Karpas-422 (cell line): ENCODE measurements at regions not wholly inside any gene's neighbourhood (a gene's known extent, or its start where the extent isn't known, plus 50 kb on each side); places are given as distances from the start of the nearest gene placed in this dataset.

Experiments used
- DNase-seq: peaks from one replicate; pipeline ENCODE4 v3.0.0-alpha.2; 2015
- H2AFZ ChIP-seq: fragments of 200-600 bp; sonication (generic); 2 replicates; pipeline ENCODE4 v1.6.1; 2014; ENCODE audit warnings: antibody characterized with exemption, low read length, mixed read lengths
- H3K27ac ChIP-seq: fragments of 200-600 bp; sonication (generic); 2 replicates; pipeline ENCODE4 v1.5.1; 2014; ENCODE audit warnings: mild to moderate bottlenecking, low read length, moderate library complexity
- H3K27me3 ChIP-seq: fragments of 200-600 bp; sonication (generic); 2 replicates; pipeline ENCODE4 v1.6.1; 2014; ENCODE audit warnings: low read length, mixed read lengths
- H3K36me3 ChIP-seq: fragments of 200-600 bp; sonication (generic); 2 replicates; pipeline ENCODE4 v1.6.1; 2014; ENCODE audit warnings: low read length, mixed read lengths; ENCODE audit not compliant: insufficient read depth
- H3K4me1 ChIP-seq: fragments of 200-600 bp; sonication (generic); 2 replicates; pipeline ENCODE4 v1.6.1; 2014; ENCODE audit warnings: mild to moderate bottlenecking, low read length, mixed read lengths
- H3K4me2 ChIP-seq: fragments of 200-600 bp; sonication (generic); 2 replicates; pipeline ENCODE4 v1.6.1; 2014; ENCODE audit warnings: low read length, low read depth, mild to moderate bottlenecking; ENCODE audit not compliant: poor library complexity, severe bottlenecking
- H3K4me3 ChIP-seq: fragments of 200-600 bp; sonication (generic); 2 replicates; pipeline ENCODE4 v1.5.1; 2014; ENCODE audit warnings: mild to moderate bottlenecking, antibody characterized with exemption, low read length, mixed read lengths
- H3K79me2 ChIP-seq: fragments of 200-600 bp; sonication (generic); 2 replicates; pipeline ENCODE4 v1.6.1; 2014; ENCODE audit warnings: mild to moderate bottlenecking, low read length, mixed read lengths
- H3K9ac ChIP-seq: fragments of 200-600 bp; sonication (generic); 2 replicates; pipeline ENCODE4 v1.6.0; 2014; ENCODE audit warnings: low read length
- H3K9me2 ChIP-seq: fragments of 200-600 bp; sonication (generic), shearing (Covaris generic); replicated peaks from 2 replicates; pipeline ENCODE4 v1.6.0; 2014; ENCODE audit warnings: mild to moderate bottlenecking, low read length, moderate library complexity; ENCODE audit not compliant: insufficient read depth
- H3K9me3 ChIP-seq: fragments of 300-700, 200-600 bp; sonication (generic); 2 replicates; pipeline ENCODE4 v1.6.1; 2014; ENCODE audit warnings: low read length, mixed read lengths
- H4K20me1 ChIP-seq: fragments of 200-600 bp; sonication (generic); 2 replicates; pipeline ENCODE4 v1.6.1; 2014; ENCODE audit warnings: mild to moderate bottlenecking, antibody characterized with exemption, low read length, low read depth; ENCODE audit not compliant: insufficient read depth

DNA sequence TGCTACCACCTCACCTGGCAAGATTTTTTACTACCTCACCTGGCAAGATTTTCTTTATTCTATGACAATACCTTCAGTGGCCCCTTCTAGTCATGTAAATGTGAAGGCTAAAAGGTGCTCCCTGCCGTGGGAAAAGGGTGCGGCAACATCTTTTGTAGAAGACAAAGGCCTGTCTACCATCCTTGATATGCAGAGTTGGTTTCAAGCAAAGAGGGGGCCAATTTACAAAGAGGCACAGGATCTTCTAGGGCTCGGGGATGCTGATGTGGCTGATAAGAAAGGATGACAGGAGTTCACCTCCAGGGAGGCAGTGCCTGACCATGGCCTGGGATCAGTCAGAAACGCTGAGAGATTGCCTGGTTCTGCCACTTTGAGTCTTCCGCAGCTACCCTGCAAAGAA, 165.4 kb upstream of the SLC1A4 start:
- H2AFZ ChIP-seq = peak overlapping the region; percentile 31
- DNase-seq = no peak
- H3K79me2 ChIP-seq = no peaks in the 10 kb centered on the region
- H3K27me3 ChIP-seq = no peaks in the 10 kb centered on the region
- H3K9ac ChIP-seq = no peak overlapping the region
- no peaks in the 10 kb centered on the region for H4K20me1 ChIP-seq
- H3K27ac ChIP-seq = no peak overlapping the region
- H3K9me3 ChIP-seq = no peaks in the 10 kb centered on the region
- H3K4me3 ChIP-seq = no peak overlapping the region
- peaks cover 90% of the 10 kb centered on the region for H3K4me1 ChIP-seq
- H3K9me2 ChIP-seq = no peaks in the 10 kb centered on the region
- H3K36me3 ChIP-seq = no peaks in the 10 kb centered on the region
- H3K4me2 ChIP-seq = no peak overlapping the region

DNA sequence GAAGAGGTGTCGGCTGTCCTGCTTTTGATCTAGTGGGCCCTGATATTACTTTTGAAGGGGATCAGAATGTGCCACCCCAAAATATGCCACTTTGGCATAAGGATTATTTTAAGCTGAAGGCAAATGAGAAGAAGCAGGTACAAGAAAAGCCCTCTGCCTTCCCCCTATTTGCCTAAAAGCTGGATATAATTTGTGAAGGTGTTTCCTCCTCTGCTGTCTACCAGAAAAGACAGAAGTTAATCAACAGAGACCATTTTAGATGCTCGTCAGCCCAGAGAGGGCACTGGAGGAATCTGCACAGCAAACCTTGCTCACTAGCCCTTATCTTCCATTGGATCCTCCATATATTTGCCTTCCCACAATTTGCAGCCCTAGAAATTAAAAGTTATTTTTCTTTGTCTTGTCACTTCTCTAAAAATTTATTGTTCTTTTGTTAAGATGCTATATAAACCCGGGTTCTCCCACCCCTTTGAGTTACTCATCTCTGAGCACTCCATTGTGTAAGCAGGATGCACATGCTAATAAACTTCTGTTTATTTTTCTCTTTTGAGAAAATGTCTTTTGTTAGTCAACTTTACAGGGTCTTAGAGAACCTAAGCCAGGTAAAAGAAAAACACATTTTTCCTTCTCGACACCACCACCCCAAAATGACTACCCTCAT, 163.2 kb upstream of the SLC1A4 start:
- peak overlapping the region; percentile 92 for H3K27ac ChIP-seq
- no peaks in the 10 kb centered on the region for H3K9me2 ChIP-seq

DNA sequence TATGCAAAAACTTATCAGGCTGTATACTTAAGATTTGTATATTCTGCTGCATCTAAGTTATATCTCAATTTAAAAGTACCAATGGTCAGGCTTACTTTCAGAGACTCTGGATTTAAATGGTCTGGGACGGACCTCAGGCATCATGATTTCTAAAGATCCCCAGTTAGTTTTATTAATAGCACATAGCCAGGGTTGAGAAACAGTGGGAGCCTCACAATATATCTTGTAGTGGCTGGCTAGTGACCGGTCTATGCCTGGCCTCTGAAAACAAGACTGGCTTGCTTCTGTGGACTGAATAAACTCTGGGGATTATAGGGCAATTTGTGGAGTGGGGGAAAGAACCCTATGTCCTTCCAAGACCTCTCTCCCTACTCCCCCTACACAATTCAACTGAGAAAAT, 162.5 kb upstream of the SLC1A4 start:
- H3K27ac ChIP-seq = peak overlapping the region; percentile 92
- H4K20me1 ChIP-seq = no peaks in the 10 kb centered on the region
- H3K36me3 ChIP-seq = no peaks in the 10 kb centered on the region
- peaks cover 75% of the 10 kb centered on the region for H3K4me1 ChIP-seq
- H3K9me3 ChIP-seq = no peaks in the 10 kb centered on the region
- no peaks in the 10 kb centered on the region for H3K9me2 ChIP-seq
- no peaks in the 10 kb centered on the region for H3K27me3 ChIP-seq
- H2AFZ ChIP-seq = peak overlapping the region; percentile 57
- H3K9ac ChIP-seq = peak overlapping the region; percentile 34
- no peak for DNase-seq
- no peaks in the 10 kb centered on the region for H3K79me2 ChIP-seq
- H3K4me3 ChIP-seq = peak overlapping the region; percentile 55
- H3K4me2 ChIP-seq = peak overlapping the region; percentile 84

More for the DNA sequence above, 163.2 kb upstream of the SLC1A4 start:
- H3K4me3 ChIP-seq = peak overlapping the region; percentile 55
- H3K36me3 ChIP-seq = no peaks in the 10 kb centered on the region
- peak overlapping the region; percentile 62 for H3K9ac ChIP-seq
- no peaks in the 10 kb centered on the region for H3K79me2 ChIP-seq
- DNase-seq = peak; percentile 93
- H3K4me2 ChIP-seq = peak overlapping the region; percentile 84
- H4K20me1 ChIP-seq = no peaks in the 10 kb centered on the region
- 0 out of 2 replicates have a peak overlapping the region, but pooled peaks have one; percentile 35 for H2AFZ ChIP-seq
- no peaks in the 10 kb centered on the region for H3K9me3 ChIP-seq
- H3K4me1 ChIP-seq = peaks cover 70% of the 10 kb centered on the region
- no peaks in the 10 kb centered on the region for H3K27me3 ChIP-seq

DNA sequence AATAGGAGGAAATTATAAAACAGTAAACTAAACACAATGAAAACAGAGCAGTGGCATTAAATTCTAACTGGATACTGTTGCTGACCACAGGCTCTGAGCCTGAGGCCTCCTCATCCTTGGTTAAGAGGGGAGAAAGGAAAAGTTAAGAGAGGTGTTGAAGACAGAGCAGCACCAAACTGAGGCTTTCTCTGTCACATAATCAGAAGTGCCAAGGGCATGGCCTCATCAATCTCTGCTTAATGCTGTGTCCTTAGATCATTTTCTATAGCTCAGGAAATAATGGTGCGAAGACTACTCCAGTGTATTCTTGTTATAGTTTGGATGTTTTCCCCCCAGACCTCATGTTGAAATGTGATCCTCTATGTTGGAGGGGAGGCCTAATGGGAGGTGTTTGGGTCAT, 160.9 kb upstream of the SLC1A4 start:
- no peak overlapping the region for H3K4me3 ChIP-seq
- no peaks in the 10 kb centered on the region for H3K36me3 ChIP-seq
- no peak overlapping the region for H2AFZ ChIP-seq
- no peak for DNase-seq
- no peak overlapping the region for H3K9ac ChIP-seq
- H3K4me1 ChIP-seq = peaks cover 68% of the 10 kb centered on the region
- H3K79me2 ChIP-seq = no peaks in the 10 kb centered on the region
- no peaks in the 10 kb centered on the region for H3K9me2 ChIP-seq
- no peaks in the 10 kb centered on the region for H3K27me3 ChIP-seq
- no peak overlapping the region for H3K4me2 ChIP-seq
- peak overlapping the region; percentile 92 for H3K27ac ChIP-seq
- no peaks in the 10 kb centered on the region for H4K20me1 ChIP-seq
- no peaks in the 10 kb centered on the region for H3K9me3 ChIP-seq

DNA sequence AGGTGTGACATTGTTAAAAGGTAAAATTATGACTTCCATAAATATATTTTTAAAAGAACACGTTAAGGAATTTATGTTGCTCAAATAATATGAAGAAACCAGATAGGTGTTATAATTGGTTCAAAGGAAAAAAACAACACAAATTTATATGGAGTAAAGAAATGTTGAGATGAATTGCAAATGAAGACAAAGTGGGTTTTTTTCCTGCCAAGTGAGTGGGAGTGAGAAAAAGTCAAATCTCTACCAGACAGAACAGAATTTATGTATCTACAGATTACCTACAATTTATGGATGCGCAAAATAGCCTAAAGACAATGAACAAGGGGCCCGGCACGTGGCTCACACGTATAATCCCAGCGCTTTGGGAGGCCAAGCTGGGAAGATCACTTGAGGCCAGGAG, 159.7 kb upstream of the SLC1A4 start:
- H3K27ac ChIP-seq = no peak overlapping the region
- no peaks in the 10 kb centered on the region for H3K9me3 ChIP-seq
- DNase-seq = no peak
- no peaks in the 10 kb centered on the region for H3K79me2 ChIP-seq
- H3K4me3 ChIP-seq = no peak overlapping the region
- no peaks in the 10 kb centered on the region for H4K20me1 ChIP-seq
- H3K9ac ChIP-seq = no peak overlapping the region
- H2AFZ ChIP-seq = no peak overlapping the region
- H3K27me3 ChIP-seq = no peaks in the 10 kb centered on the region
- no peaks in the 10 kb centered on the region for H3K36me3 ChIP-seq
- no peaks in the 10 kb centered on the region for H3K9me2 ChIP-seq
- H3K4me2 ChIP-seq = no peak overlapping the region
- H3K4me1 ChIP-seq = peaks cover 56% of the 10 kb centered on the region

DNA sequence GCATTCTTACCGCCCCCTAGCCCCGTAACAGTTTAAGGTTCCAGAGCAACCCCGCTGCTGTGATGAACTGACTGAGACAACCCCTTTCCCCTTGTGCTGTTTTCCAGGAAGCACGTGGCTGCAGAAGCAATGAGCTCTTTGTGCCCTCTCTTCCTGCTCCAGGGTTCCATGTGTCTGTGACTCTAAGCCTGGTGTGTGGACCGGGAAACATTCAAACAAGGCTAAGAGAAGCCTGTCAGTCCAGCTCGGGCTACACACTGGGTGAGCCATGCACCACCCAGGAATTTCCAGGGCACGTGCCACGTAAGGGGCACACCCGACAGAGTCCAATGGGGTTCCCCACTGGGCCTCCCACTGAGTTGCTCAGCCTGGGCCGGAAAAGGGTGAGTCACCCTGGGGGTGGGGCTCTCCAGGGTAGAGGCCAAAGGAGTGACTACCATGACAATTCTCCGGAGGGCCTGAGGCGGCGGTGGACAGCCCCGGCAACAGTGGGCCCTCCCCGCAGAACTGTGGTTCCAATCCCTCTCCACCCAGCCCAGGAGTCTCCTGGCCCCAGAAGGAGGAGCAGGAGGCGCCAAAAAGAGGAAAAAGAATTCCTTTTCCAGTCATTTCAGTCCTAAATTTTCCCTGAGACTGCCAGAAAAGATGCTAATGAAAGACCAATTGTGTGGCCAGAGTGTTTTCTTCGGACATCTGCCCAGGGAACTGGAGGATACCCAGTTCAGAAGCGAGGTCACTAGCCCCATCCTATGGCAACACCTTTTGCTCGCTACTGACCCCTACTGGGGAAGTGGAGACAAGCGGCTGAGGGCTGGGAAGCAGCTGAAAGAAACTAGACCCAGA, 157.8 kb upstream of the SLC1A4 start:
- Histone ChIP-seq H3K9me3 (no peaks in the 10 kb centered on the region), H3K36me3 (no peaks in the 10 kb centered on the region), H3K4me2 (peak overlapping the region; percentile 41), H2AFZ (peak overlapping the region; percentile 78), H3K9ac (peak overlapping the region; percentile 31), H3K4me1 (peaks cover 37% of the 10 kb centered on the region), H3K27ac (no peak overlapping the region), H4K20me1 (no peaks in the 10 kb centered on the region), H3K9me2 (no peaks in the 10 kb centered on the region), H3K4me3 (peak overlapping the region; percentile 2; the same call in 1 of the 2 replicates), H3K79me2 (no peaks in the 10 kb centered on the region), H3K27me3 (no peaks in the 10 kb centered on the region)
- peak; percentile 98 for DNase-seq

DNA sequence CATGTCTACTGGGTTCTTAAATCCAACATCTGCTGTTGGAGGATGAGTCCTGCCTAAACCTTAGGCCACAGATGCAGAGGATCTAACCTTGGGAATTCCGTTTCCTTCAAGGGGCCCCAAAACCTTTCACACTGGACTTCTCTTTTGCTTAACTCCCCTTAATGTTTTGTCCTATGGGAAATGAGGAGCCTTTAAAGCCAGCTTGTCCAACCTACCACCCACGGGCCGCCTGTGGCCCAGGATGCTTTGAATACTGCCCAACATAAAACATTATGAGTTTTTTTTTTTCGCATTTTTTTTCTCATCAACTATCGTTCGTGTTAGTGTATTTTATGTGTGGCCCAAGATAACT, 157.2 kb upstream of the SLC1A4 start:
- Histone ChIP-seq H3K4me2 (no peak overlapping the region), H3K9me3 (no peaks in the 10 kb centered on the region), H3K4me1 (peaks cover 36% of the 10 kb centered on the region), H3K27me3 (no peaks in the 10 kb centered on the region), H3K9me2 (no peaks in the 10 kb centered on the region), H3K27ac (no peak overlapping the region), H4K20me1 (no peaks in the 10 kb centered on the region), H3K36me3 (no peaks in the 10 kb centered on the region), H3K4me3 (no peak overlapping the region), H3K79me2 (no peaks in the 10 kb centered on the region), H2AFZ (peak overlapping the region; percentile 78; the same call in 1 of the 2 replicates), H3K9ac (no peak overlapping the region)
- no peak for DNase-seq

DNA sequence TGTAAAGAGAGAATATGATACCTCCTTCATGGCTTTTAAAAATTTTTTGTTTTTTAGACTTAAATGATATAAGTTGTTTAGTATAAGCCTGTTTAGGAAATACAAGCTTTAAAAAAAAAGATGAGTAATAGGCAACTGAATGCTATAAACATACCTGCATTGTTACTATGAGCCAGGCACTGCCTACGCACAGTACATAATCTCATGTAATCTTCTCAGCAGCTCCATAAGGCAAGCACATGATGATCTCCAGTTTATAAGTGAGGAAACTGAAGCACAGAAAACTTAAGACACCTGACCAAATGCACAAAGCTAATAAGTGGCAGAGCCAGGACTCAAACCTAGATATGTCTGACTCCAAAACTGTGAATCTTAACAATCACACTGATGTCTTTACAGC, 156.3 kb upstream of the SLC1A4 start:
- no peaks in the 10 kb centered on the region for H3K36me3 ChIP-seq
- DNase-seq = no peak
- H3K9me3 ChIP-seq = no peaks in the 10 kb centered on the region
- no peak overlapping the region for H3K4me3 ChIP-seq
- peaks cover 30% of the 10 kb centered on the region for H3K4me1 ChIP-seq
- no peaks in the 10 kb centered on the region for H4K20me1 ChIP-seq
- H3K9ac ChIP-seq = no peak overlapping the region
- no peak overlapping the region for H3K4me2 ChIP-seq
- no peak overlapping the region for H2AFZ ChIP-seq
- no peak overlapping the region for H3K27ac ChIP-seq
- H3K27me3 ChIP-seq = no peaks in the 10 kb centered on the region
- H3K9me2 ChIP-seq = no peaks in the 10 kb centered on the region
- no peaks in the 10 kb centered on the region for H3K79me2 ChIP-seq
